ENCODE measurements at regions not wholly inside any gene's neighbourhood (a gene's known extent, or its start where the extent isn't known, plus 50 kb on each side); places are given as distances from the start of the nearest gene placed in this dataset.

GRCh38 chr2:19158211-19158610 lies 200.2 kb downstream of the OSR1 start:
- TF ChIP-seq, protein P1, sequence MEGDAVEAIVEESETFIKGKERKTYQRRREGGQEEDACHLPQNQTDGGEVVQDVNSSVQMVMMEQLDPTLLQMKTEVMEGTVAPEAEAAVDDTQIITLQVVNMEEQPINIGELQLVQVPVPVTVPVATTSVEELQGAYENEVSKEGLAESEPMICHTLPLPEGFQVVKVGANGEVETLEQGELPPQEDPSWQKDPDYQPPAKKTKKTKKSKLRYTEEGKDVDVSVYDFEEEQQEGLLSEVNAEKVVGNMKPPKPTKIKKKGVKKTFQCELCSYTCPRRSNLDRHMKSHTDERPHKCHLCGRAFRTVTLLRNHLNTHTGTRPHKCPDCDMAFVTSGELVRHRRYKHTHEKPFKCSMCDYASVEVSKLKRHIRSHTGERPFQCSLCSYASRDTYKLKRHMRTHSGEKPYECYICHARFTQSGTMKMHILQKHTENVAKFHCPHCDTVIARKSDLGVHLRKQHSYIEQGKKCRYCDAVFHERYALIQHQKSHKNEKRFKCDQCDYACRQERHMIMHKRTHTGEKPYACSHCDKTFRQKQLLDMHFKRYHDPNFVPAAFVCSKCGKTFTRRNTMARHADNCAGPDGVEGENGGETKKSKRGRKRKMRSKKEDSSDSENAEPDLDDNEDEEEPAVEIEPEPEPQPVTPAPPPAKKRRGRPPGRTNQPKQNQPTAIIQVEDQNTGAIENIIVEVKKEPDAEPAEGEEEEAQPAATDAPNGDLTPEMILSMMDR (IDR thresholded peaks at IDR 0.05): no peak
- TF ChIP-seq POLR2A (IDR thresholded peaks at IDR 0.05): no peak

All from heart left ventricle (tissue), 13 donors.